ENCODE measurements at regions not wholly inside any gene's neighbourhood (a gene's known extent, or its start where the extent isn't known, plus 50 kb on each side); places are given as distances from the start of the nearest gene placed in this dataset.

DNA sequence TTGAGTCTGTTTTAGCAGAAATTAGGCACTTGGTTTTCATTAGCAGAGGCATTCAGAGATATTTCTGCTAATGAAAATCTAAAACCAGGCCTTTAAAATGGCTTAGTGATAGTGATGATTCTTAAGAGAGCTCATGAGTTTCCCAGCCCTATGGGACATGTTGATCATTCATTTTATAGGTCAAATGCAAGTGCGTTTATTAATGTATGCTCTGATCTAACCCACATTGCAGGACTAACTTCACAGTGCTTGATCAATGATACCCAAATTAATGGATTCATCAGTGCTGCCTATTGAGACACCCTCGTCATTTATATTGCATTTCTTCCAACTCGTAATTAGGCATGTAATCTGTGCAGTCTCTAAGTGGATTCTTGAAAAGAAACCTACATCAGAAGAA lies 54.7 kb upstream of the ETAA1 start:
- H3K36me3 Mint-ChIP-seq (ENCODE audit: low read depth) = peaks cover 8% of the 10 kb centered on the region

GRCh38 chr2:67346718-67347407 lies 50.3 kb upstream of the ETAA1 start:
- Histone ChIP-seq H3K4me1 (ENCODE audit: control insufficient read depth, insufficient read depth, low read length) (no peaks in the 10 kb centered on the region), H3K27me3 (ENCODE audit: control insufficient read depth, insufficient read depth, low read length, poor library complexity, severe bottlenecking) (no peaks in the 10 kb centered on the region), H3K9ac (ENCODE audit: extremely low read depth, low read length, poor library complexity, severe bottlenecking) (no peak overlapping the region), H3K9me3 (ENCODE audit: control insufficient read depth, low read length) (peaks cover 11% of the 10 kb centered on the region), H3K36me3 (ENCODE audit: control insufficient read depth, insufficient read depth, low read length) (no peaks in the 10 kb centered on the region), H3K27ac (ENCODE audit: low read depth, low read length) (no peak overlapping the region), H3K4me3 (ENCODE audit: low read length) (no peak overlapping the region)
- Mint-ChIP-seq H3K27ac (peak overlapping the region; percentile 9), H3K4me3 (no peak overlapping the region), H3K36me3 (ENCODE audit: low read depth) (peaks cover 4% of the 10 kb centered on the region), H3K9me3 (peaks cover 16% of the 10 kb centered on the region), H3K27me3 (ENCODE audit: insufficient read depth) (no peaks in the 10 kb centered on the region), H3K4me1 (no peaks in the 10 kb centered on the region)
- 83 to 95% methylated on average over 2 to 4 of the region's 4 CpGs for WGBS, 2 experiments (ENCODE audit: insufficient coverage in 1 of 2, insufficient read length in 1 of 2)
- DNase-seq = no peak
- TF ChIP-seq, protein P1, sequence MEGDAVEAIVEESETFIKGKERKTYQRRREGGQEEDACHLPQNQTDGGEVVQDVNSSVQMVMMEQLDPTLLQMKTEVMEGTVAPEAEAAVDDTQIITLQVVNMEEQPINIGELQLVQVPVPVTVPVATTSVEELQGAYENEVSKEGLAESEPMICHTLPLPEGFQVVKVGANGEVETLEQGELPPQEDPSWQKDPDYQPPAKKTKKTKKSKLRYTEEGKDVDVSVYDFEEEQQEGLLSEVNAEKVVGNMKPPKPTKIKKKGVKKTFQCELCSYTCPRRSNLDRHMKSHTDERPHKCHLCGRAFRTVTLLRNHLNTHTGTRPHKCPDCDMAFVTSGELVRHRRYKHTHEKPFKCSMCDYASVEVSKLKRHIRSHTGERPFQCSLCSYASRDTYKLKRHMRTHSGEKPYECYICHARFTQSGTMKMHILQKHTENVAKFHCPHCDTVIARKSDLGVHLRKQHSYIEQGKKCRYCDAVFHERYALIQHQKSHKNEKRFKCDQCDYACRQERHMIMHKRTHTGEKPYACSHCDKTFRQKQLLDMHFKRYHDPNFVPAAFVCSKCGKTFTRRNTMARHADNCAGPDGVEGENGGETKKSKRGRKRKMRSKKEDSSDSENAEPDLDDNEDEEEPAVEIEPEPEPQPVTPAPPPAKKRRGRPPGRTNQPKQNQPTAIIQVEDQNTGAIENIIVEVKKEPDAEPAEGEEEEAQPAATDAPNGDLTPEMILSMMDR (conservative IDR thresholded peaks at IDR 0.05) = no peak

More for the DNA sequence above, 54.7 kb upstream of the ETAA1 start:
- WGBS, 2 experiments (ENCODE audit: insufficient coverage in 1 of 2, insufficient read length in 1 of 2) = 75 to 96% methylated on average over 1 to 3 of the region's 3 CpGs
- Histone ChIP-seq H3K36me3 (ENCODE audit: control insufficient read depth, insufficient read depth, low read length) (no peaks in the 10 kb centered on the region), H3K27me3 (ENCODE audit: control insufficient read depth, insufficient read depth, low read length, poor library complexity, severe bottlenecking) (no peaks in the 10 kb centered on the region), H3K4me1 (ENCODE audit: control insufficient read depth, insufficient read depth, low read length) (no peaks in the 10 kb centered on the region), H3K4me3 (ENCODE audit: low read length) (no peak overlapping the region), H3K27ac (ENCODE audit: low read depth, low read length) (no peak overlapping the region), H3K9ac (ENCODE audit: extremely low read depth, low read length, poor library complexity, severe bottlenecking) (no peak overlapping the region), H3K9me3 (ENCODE audit: control insufficient read depth, low read length) (peaks cover 14% of the 10 kb centered on the region)
- TF ChIP-seq, protein P1 (conservative IDR thresholded peaks at IDR 0.05) = no peak
- Mint-ChIP-seq H3K9me3 (peaks cover 9% of the 10 kb centered on the region), H3K27me3 (ENCODE audit: insufficient read depth) (no peaks in the 10 kb centered on the region), H3K27ac (no peak overlapping the region), H3K4me1 (no peaks in the 10 kb centered on the region), H3K4me3 (no peak overlapping the region)
- DNase-seq = no peak
